HEK293 (cell line): ENCODE measurements at regions not wholly inside any gene's neighbourhood (a gene's known extent, or its start where the extent isn't known, plus 50 kb on each side); places are given as distances from the start of the nearest gene placed in this dataset.

ENCODE experiments used
- CTCF ChIA-PET: fragments of 350-600 bp; formaldehyde crosslinking; extraction: SDS; loops from one replicate; lab custom pipeline; 2021; ENCODE audit warnings: antibody characterized with exemption; lab: Yijun Ruan, JAX
- POLR2A ChIA-PET: fragments of 300-600 bp; formaldehyde crosslinking; extraction: SDS; loops from one replicate; lab custom pipeline; 2020; ENCODE audit warnings: antibody characterized with exemption, inconsistent platforms; lab: Yijun Ruan, JAX
- H3K27ac ChIP-seq: fragments of 200-500 bp; sonication (Bioruptor generic); 2 replicates; pipeline ENCODE4 v1.5.1; 2014; ENCODE audit warnings: low read depth, low read length, control low read depth, inconsistent platforms; ENCODE audit errors: extremely low read depth
- H3K36me3 ChIP-seq, 2 experiments: fragments of 200-500 bp in 1 of 2; sonication (Bioruptor generic) in 1 of 2; 1 replicate in 1 of 2; 2 replicates in 1 of 2; pipeline ENCODE4 v1.5.1; 2014 to 2017; ENCODE audit warnings: inconsistent platforms in 2 of 2, low read length in 2 of 2; ENCODE audit not compliant: control insufficient read depth in 2 of 2, insufficient read depth in 1 of 2
- H3K4me1 ChIP-seq: fragments of 200-500 bp; sonication (Bioruptor generic); 2 replicates; pipeline ENCODE4 v1.5.1; 2014; ENCODE audit warnings: mild to moderate bottlenecking, low read length, inconsistent platforms; ENCODE audit not compliant: control insufficient read depth, insufficient read depth
- H3K4me3 ChIP-seq: 2 replicates; pipeline ENCODE4 v1.5.1; 2011; ENCODE audit warnings: low read depth, mild to moderate bottlenecking, control low read depth, low read length, moderate library complexity
- H3K9me3 ChIP-seq: fragments of 200-500 bp; sonication (Bioruptor generic); 2 replicates; pipeline ENCODE4 v1.5.1; 2014; ENCODE audit warnings: low read depth, low read length, inconsistent platforms; ENCODE audit not compliant: control insufficient read depth, insufficient read depth
- BCL6B ChIP-seq: fragments of 450-650 bp; formaldehyde crosslinking; IDR thresholded peaks from 2 replicates; pipeline ENCODE4 v1.5.1; 2017; ENCODE audit warnings: missing biosample characterization, missing genetic modification characterization
- EGR2 ChIP-seq: fragments of 450-650 bp; formaldehyde crosslinking; IDR thresholded peaks from 2 replicates; pipeline ENCODE4 v1.5.1; 2016; ENCODE audit warnings: low read depth, missing biosample characterization, missing genetic modification characterization
- KLF7 ChIP-seq: fragments of 450-650 bp; formaldehyde crosslinking; IDR thresholded peaks from 2 replicates; pipeline ENCODE4 v1.5.1; 2016; ENCODE audit warnings: missing biosample characterization, missing genetic modification characterization, borderline replicate concordance
- PBX3 ChIP-seq: sonication (generic); formaldehyde crosslinking; IDR thresholded peaks from 2 replicates; pipeline ENCODE4 v1.8.1; 2022; ENCODE audit warnings: mild to moderate bottlenecking, moderate library complexity, missing genetic modification reagents
- ZEB2 ChIP-seq: fragments of 450-650 bp; formaldehyde crosslinking; IDR thresholded peaks from 2 replicates; pipeline ENCODE4 v1.5.1; 2016; ENCODE audit warnings: missing biosample characterization, missing genetic modification characterization
- ZNF169 ChIP-seq: fragments of 450-650 bp; formaldehyde crosslinking; IDR thresholded peaks from 2 replicates; pipeline ENCODE4 v1.5.1; 2016; ENCODE audit warnings: missing biosample characterization, missing genetic modification characterization
- ZNF23 ChIP-seq: fragments of 450-650 bp; formaldehyde crosslinking; IDR thresholded peaks from 2 replicates; pipeline ENCODE4 v1.5.1; 2016; ENCODE audit warnings: missing biosample characterization, missing genetic modification characterization, borderline replicate concordance
- ZNF24 ChIP-seq: fragments of 450-650 bp; formaldehyde crosslinking; IDR thresholded peaks from 2 replicates; pipeline ENCODE4 v1.5.1; 2016; ENCODE audit warnings: missing biosample characterization, missing genetic modification characterization
- ZNF266 ChIP-seq: fragments of 450-650 bp; formaldehyde crosslinking; IDR thresholded peaks from 2 replicates; pipeline ENCODE4 v1.5.1; 2016; ENCODE audit warnings: missing biosample characterization, missing genetic modification characterization, low read depth
- ZNF292 ChIP-seq: fragments of 450-650 bp; formaldehyde crosslinking; IDR thresholded peaks from 2 replicates; pipeline ENCODE4 v1.5.1; 2016; ENCODE audit warnings: low read depth, missing biosample characterization, missing genetic modification characterization, borderline replicate concordance
- ZNF404 ChIP-seq: fragments of 450-650 bp; formaldehyde crosslinking; IDR thresholded peaks from 2 replicates; pipeline ENCODE4 v1.5.1; 2017; ENCODE audit warnings: missing biosample characterization, missing genetic modification characterization
- ZNF426 ChIP-seq: fragments of 450-650 bp; formaldehyde crosslinking; IDR thresholded peaks from 2 replicates; pipeline ENCODE4 v1.5.1; 2017; ENCODE audit warnings: missing biosample characterization, missing genetic modification characterization, mild to moderate bottlenecking, inconsistent platforms, moderate library complexity
- ZNF544 ChIP-seq: fragments of 450-650 bp; formaldehyde crosslinking; IDR thresholded peaks from 2 replicates; pipeline ENCODE4 v1.5.0; 2017; ENCODE audit warnings: missing biosample characterization, missing genetic modification characterization
- ZNF571 ChIP-seq: fragments of 450-650 bp; formaldehyde crosslinking; IDR thresholded peaks from 2 replicates; pipeline ENCODE4 v1.5.0; 2017; ENCODE audit warnings: missing biosample characterization, missing genetic modification characterization
- ZNF626 ChIP-seq: fragments of 450-650 bp; sonication (Bioruptor Pico); formaldehyde crosslinking; IDR thresholded peaks from 2 replicates; pipeline ENCODE4 v1.5.1; 2018; ENCODE audit warnings: missing biosample characterization, missing genetic modification characterization, inconsistent platforms
- ZNF654 ChIP-seq: fragments of 450-650 bp; formaldehyde crosslinking; IDR thresholded peaks from 2 replicates; pipeline ENCODE4 v1.5.1; 2016; ENCODE audit warnings: low read depth, missing biosample characterization, missing genetic modification characterization
- TF ChIP-seq, protein P1 (sequence below): fragments of 450-650 bp; formaldehyde crosslinking; conservative IDR thresholded peaks from 2 replicates; pipeline ENCODE4 v1.5.1; 2016; ENCODE audit warnings: low read depth, missing biosample characterization, missing genetic modification characterization

DNA sequence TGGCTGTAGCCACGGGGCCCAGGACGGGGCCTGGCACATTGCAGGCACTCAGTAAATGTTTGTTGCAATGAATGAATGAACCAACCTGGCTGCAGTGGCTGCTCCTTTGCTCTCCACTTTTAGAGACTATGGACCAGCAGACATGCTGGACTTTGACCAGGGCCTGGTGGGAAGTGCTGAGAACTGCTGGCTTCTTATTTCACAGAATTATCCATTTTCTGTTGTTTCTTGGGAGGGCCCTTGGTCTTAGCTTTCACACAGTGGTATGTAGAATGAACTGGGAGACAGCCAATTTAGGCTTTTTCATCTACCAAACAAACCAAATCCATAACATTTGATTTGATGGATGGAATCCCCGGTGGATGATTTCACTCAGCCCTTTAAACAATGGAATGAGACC lies 78.0 kb upstream of the LHFPL2 start:
- no peaks in the 10 kb centered on the region for H3K36me3 ChIP-seq
- H3K9me3 ChIP-seq: no peaks in the 10 kb centered on the region
- ChIA-PET CTCF (no interaction called here), POLR2A (no interaction called here)
- no peak for TF ChIP-seq ZNF544
- TF ChIP-seq EGR2 (tag by site-specific recombination): no peak
- TF ChIP-seq ZNF626 (tag by site-specific recombination): no peak
- no peak for TF ChIP-seq ZNF404 (tag by site-specific recombination)
- no peak for TF ChIP-seq ZNF654 (tag by site-specific recombination)
- no peak for TF ChIP-seq ZNF24
- TF ChIP-seq, protein P1, sequence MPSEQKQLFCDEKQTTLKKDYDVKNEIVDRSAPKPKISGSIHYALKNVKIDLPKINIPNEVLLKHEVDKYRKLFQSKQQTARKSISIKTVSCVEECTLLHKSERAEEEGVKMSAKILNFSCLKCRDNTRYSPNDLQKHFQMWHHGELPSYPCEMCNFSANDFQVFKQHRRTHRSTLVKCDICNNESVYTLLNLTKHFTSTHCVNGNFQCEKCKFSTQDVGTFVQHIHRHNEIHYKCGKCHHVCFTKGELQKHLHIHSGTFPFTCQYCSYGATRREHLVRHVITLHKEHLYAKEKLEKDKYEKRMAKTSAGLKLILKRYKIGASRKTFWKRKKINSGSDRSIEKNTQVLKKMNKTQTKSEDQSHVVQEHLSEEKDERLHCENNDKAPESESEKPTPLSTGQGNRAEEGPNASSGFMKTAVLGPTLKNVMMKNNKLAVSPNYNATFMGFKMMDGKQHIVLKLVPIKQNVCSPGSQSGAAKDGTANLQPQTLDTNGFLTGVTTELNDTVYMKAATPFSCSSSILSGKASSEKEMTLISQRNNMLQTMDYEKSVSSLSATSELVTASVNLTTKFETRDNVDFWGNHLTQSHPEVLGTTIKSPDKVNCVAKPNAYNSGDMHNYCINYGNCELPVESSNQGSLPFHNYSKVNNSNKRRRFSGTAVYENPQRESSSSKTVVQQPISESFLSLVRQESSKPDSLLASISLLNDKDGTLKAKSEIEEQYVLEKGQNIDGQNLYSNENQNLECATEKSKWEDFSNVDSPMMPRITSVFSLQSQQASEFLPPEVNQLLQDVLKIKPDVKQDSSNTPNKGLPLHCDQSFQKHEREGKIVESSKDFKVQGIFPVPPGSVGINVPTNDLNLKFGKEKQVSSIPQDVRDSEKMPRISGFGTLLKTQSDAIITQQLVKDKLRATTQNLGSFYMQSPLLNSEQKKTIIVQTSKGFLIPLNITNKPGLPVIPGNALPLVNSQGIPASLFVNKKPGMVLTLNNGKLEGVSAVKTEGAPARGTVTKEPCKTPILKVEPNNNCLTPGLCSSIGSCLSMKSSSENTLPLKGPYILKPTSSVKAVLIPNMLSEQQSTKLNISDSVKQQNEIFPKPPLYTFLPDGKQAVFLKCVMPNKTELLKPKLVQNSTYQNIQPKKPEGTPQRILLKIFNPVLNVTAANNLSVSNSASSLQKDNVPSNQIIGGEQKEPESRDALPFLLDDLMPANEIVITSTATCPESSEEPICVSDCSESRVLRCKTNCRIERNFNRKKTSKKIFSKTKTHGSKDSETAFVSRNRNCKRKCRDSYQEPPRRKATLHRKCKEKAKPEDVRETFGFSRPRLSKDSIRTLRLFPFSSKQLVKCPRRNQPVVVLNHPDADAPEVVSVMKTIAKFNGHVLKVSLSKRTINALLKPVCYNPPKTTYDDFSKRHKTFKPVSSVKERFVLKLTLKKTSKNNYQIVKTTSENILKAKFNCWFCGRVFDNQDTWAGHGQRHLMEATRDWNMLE (tag by site-specific recombination): no peak
- TF ChIP-seq ZNF23 (tag by site-specific recombination): no peak
- no peak for TF ChIP-seq PBX3 (CRISPR knock-in tag)
- no peak for TF ChIP-seq ZNF169 (tag by site-specific recombination)
- no peak for TF ChIP-seq ZNF292 (tag by site-specific recombination)
- TF ChIP-seq ZNF266 (tag by site-specific recombination): no peak
- TF ChIP-seq ZEB2 (tag by site-specific recombination): no peak
- no peak for TF ChIP-seq BCL6B (tag by site-specific recombination)
- TF ChIP-seq ZNF426: no peak
- TF ChIP-seq ZNF571 (tag by site-specific recombination): no peak
- H3K4me3 ChIP-seq: no peak overlapping the region
- no peaks in the 10 kb centered on the region for H3K4me1 ChIP-seq
- H3K27ac ChIP-seq: no peak overlapping the region

DNA sequence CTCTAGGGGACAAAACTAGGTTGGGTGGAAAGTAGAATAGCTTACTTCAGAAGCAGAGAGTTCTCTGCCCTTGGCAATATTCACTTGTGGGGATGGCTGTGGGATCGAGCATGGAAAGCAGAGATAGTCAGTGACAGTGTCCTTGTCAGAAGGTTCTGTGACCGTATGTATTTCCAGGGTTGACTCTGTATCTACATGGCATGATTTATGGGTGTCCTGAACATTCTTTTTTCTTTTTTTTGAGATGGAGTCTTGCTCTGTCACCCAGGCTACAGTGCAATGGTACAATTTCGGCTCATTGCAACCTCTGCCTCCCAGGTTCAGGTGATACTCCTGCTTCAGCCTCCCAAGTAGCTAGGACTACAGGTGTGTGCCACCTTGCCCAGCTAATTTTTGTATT lies 77.4 kb upstream of the LHFPL2 start:
- no peak for TF ChIP-seq KLF7 (tag by site-specific recombination)
- H3K36me3 ChIP-seq: no peaks in the 10 kb centered on the region
- ChIA-PET POLR2A (no interaction called here), CTCF (no interaction called here)
- no peak overlapping the region for H3K27ac ChIP-seq
- no peaks in the 10 kb centered on the region for H3K4me1 ChIP-seq
- H3K4me3 ChIP-seq: no peak overlapping the region
- no peaks in the 10 kb centered on the region for H3K9me3 ChIP-seq
